K562 (cell line): ENCODE measurements at regions not wholly inside any gene's neighbourhood (a gene's known extent, or its start where the extent isn't known, plus 50 kb on each side); places are given as distances from the start of the nearest gene placed in this dataset.

Source experiments
- ATAC-seq: fragments of 200-7000 bp; cut with Tn5 transposase; 3 replicates; pipeline ENCODE4 v1.9.1; 2020; ENCODE audit warnings: moderate library complexity
- BruUV-seq: library from RNA; stranded (reverse); fragments of 400-500 nt; replicated peaks from 2 replicates; lab custom pipeline; 2021; lab: Mats Ljungman, UMichigan
- CTCF ChIA-PET: fragments of 300-600 bp; formaldehyde crosslinking; extraction: SDS; loops from one replicate; lab custom pipeline; 2021; ENCODE audit warnings: low intra/inter-chr PET ratio; lab: Yijun Ruan, JAX
- POLR2A ChIA-PET: fragments of 300-600, 350-650 bp; sonication (Branson Sonifier 250); formaldehyde crosslinking; extraction: SDS; loops from one replicate; lab custom pipeline; 2021; ENCODE audit warnings: antibody characterized with exemption, inconsistent platforms; lab: Yijun Ruan, JAX
- DNase-seq, 4 experiments: peaks; one replicate each; pipeline versions ENCODE4 v3.0.0 to v3.0.0-alpha.2; 2011 to 2018; ENCODE audit warnings: low spot score in 3 of 4, mixed read lengths in 3 of 4; ENCODE audit errors: extremely low read depth in 1 of 4
- FAIRE-seq: peaks from 2 replicates; lab custom pipeline; 2011; peaks lifted over from hg19 to GRCh38; lab: Jason Lieb, UNC
- H2AFZ ChIP-seq: 2 replicates; pipeline ENCODE4 v1.6.0; 2011; ENCODE audit warnings: low read depth, low read length, control low read depth, inconsistent platforms
- H3K27ac ChIP-seq: fragments of 200-600 bp; 3 replicates; pipeline ENCODE4 v1.8.0; 2011; ENCODE audit warnings: low read depth, mild to moderate bottlenecking, control low read depth, inconsistent platforms, low read length, moderate library complexity, mixed read lengths; ENCODE audit errors: extremely low read depth
- H3K27me3 ChIP-seq, 2 experiments: fragments of 300-600 bp in 1 of 2; 2 replicates in 1 of 2; 3 replicates in 1 of 2; pipeline versions ENCODE4 v1.6.0 to v1.8.0; 2011; ENCODE audit warnings: inconsistent platforms in 2 of 2, low read length in 2 of 2, mild to moderate bottlenecking in 1 of 2, mixed read lengths in 1 of 2, moderate library complexity in 1 of 2; ENCODE audit not compliant: control insufficient read depth in 2 of 2, insufficient read depth in 2 of 2
- H3K36me3 ChIP-seq: fragments of 300-600 bp; 3 replicates; pipeline ENCODE4 v1.8.0; 2011; ENCODE audit warnings: mild to moderate bottlenecking, low read length, inconsistent platforms; ENCODE audit not compliant: control insufficient read depth, insufficient read depth
- H3K4me1 ChIP-seq, 2 experiments: fragments of 200-600 bp in 1 of 2; replicated peaks in 1 of 2; 2 replicates in 1 of 2; 3 replicates in 1 of 2; pipeline versions ENCODE4 v1.5.1 to v1.8.0; 2011; ENCODE audit warnings: inconsistent platforms in 2 of 2, low read length in 2 of 2, mild to moderate bottlenecking in 1 of 2, mixed read lengths in 1 of 2, moderate library complexity in 1 of 2; ENCODE audit not compliant: control insufficient read depth in 2 of 2, insufficient read depth in 2 of 2
- H3K4me2 ChIP-seq: 2 replicates; pipeline ENCODE4 v1.6.1; 2011; ENCODE audit warnings: low read length, control low read depth, inconsistent platforms, mixed read lengths; ENCODE audit not compliant: insufficient read depth
- H3K4me3 ChIP-seq: fragments of 200-600 bp; sonication (generic), shearing (Covaris generic); 2 replicates; pipeline ENCODE4 v1.5.1; 2016; ENCODE audit warnings: control low read depth, inconsistent platforms
- H3K79me2 ChIP-seq: fragments of 200-600 bp; 3 replicates; pipeline ENCODE4 v1.8.0; 2011; ENCODE audit warnings: low read length, inconsistent platforms; ENCODE audit not compliant: control insufficient read depth, insufficient read depth
- H3K9ac ChIP-seq, 2 experiments: 2 replicates each; pipeline versions ENCODE4 v1.6.0 to v1.6.1; 2011; ENCODE audit warnings: low read depth in 2 of 2, low read length in 2 of 2, control low read depth in 1 of 2, inconsistent platforms in 1 of 2, mild to moderate bottlenecking in 1 of 2, mixed read lengths in 1 of 2; ENCODE audit not compliant: insufficient read depth in 1 of 2
- H3K9me1 ChIP-seq: one replicate; pipeline ENCODE4 v1.6.0; 2011; ENCODE audit warnings: inconsistent platforms, mild to moderate bottlenecking, low read length, moderate library complexity; ENCODE audit not compliant: control insufficient read depth, insufficient read depth
- H3K9me3 ChIP-seq: replicated peaks from 2 replicates; pipeline ENCODE4 v1.5.1; 2011; ENCODE audit warnings: low read depth, low read length, inconsistent platforms; ENCODE audit not compliant: control insufficient read depth, insufficient read depth
- H4K20me1 ChIP-seq: replicated peaks from 2 replicates; pipeline ENCODE4 v1.6.1; 2011; ENCODE audit warnings: low read length, inconsistent platforms, mixed read lengths; ENCODE audit not compliant: control insufficient read depth, insufficient read depth
- ARNT ChIP-seq, 2 experiments: fragments of 450-650 bp; IDR thresholded peaks; 2 replicates each; pipeline ENCODE4 v1.6.1; 2016; ENCODE audit warnings: mild to moderate bottlenecking in 1 of 2
- ATF3 ChIP-seq, 2 experiments: fragments of 450-650 bp in 1 of 2; sonication (generic) in 1 of 2; formaldehyde crosslinking in 1 of 2; IDR thresholded peaks in 1 of 2; conservative IDR thresholded peaks in 1 of 2; 2 replicates each; pipeline versions ENCODE4 v1.6.1 to v1.8.1; 2016 to 2023; ENCODE audit warnings: mild to moderate bottlenecking in 2 of 2, moderate library complexity in 2 of 2, inconsistent platforms in 1 of 2, missing genetic modification reagents in 1 of 2
- EGR1 ChIP-seq: fragments of 450-650 bp; conservative IDR thresholded peaks from 2 replicates; pipeline ENCODE4 v1.6.1; 2017; ENCODE audit warnings: mild to moderate bottlenecking
- HLTF ChIP-seq: fragments of 450-650 bp; IDR thresholded peaks from 2 replicates; pipeline ENCODE4 v1.6.1; 2016
- KDM1A ChIP-seq, 2 experiments: fragments of 450-650 bp; IDR thresholded peaks; 2 replicates each; pipeline ENCODE4 v1.6.1; 2016; ENCODE audit warnings: mild to moderate bottlenecking in 2 of 2
- MCM2 ChIP-seq: fragments of 450-650 bp; IDR thresholded peaks from 2 replicates; pipeline ENCODE4 v1.6.1; 2017; ENCODE audit warnings: low read depth, mild to moderate bottlenecking
- U2AF2 ChIP-seq: fragments of 200-400 bp; formaldehyde crosslinking; optimal IDR thresholded peaks from 2 replicates; pipeline ENCODE3; 2017; ENCODE audit warnings: low read depth, mild to moderate bottlenecking, low read length
- ZBTB7A ChIP-seq: IDR thresholded peaks from 2 replicates; pipeline ENCODE4 v1.6.1; 2011; ENCODE audit warnings: low read depth, mild to moderate bottlenecking, low read length, moderate library complexity, borderline replicate concordance; ENCODE audit not compliant: control insufficient read depth
- ZNF511 ChIP-seq: sonication (generic); formaldehyde crosslinking; IDR thresholded peaks from 2 replicates; pipeline ENCODE4 v1.8.0; 2022; ENCODE audit warnings: mild to moderate bottlenecking, missing genetic modification reagents
- ZNF79 ChIP-seq: fragments of 250-450 bp; sonication (Bioruptor Pico); IDR thresholded peaks from 2 replicates; pipeline ENCODE4 v1.4.0; 2020; ENCODE audit warnings: low read depth, mild to moderate bottlenecking, moderate library complexity
- WGBS: fragments of 100-300 bp; shearing (Covaris generic); methylation state at CpG from one replicate; pipeline ENCODE4 v1.1.6; 2016; ENCODE audit warnings: low coverage, mixed read lengths; ENCODE audit not compliant: insufficient coverage; ENCODE audit errors: missing lambda C conversion rate; 5-methylcytosine and 5-hydroxymethylcytosine counted together
- in situ Hi-C: fragments of 300-500 bp; cut with MboI; formaldehyde crosslinking; loops from 4 replicates; pipeline ENCODE4 v1.15.0; 2018; ENCODE audit warnings: inconsistent platforms, mixed read lengths
- intact Hi-C: fragments of 100-400 bp; cut with micrococcal nuclease; formaldehyde crosslinking; loops from 2 replicates; pipeline ENCODE4 v1.14.2; 2022

GRCh38 chr9:117548556-117548955, 133.7 kb upstream of the ASTN2 start:
- no peaks in the 10 kb centered on the region for H3K4me1 ChIP-seq
- no peak overlapping the region for H3K4me2 ChIP-seq
- DNase-seq (no peak), ATAC-seq (no peak), FAIRE-seq (no peak)
- ChIA-PET POLR2A (no interaction called here), CTCF (no interaction called here)
- H4K20me1 ChIP-seq: no peaks in the 10 kb centered on the region
- no peak overlapping the region for H2AFZ ChIP-seq
- in situ Hi-C loops (no loop called here), intact Hi-C loops (no loop called here)
- no peaks in the 10 kb centered on the region; the same call in 1 of the 2 replicates for H3K9me3 ChIP-seq
- no peaks in the 10 kb centered on the region for H3K79me2 ChIP-seq
- 0% methylated on average over 2 of the region's 2 CpGs for WGBS
- H3K4me3 ChIP-seq: no peak overlapping the region
- H3K27me3 ChIP-seq: no peaks in the 10 kb centered on the region
- TF ChIP-seq ARNT (IDR thresholded peaks at IDR 0.05) (no peak), KDM1A (IDR thresholded peaks at IDR 0.05) (no peak), EGR1 (no peak), ZNF511 (no peak), ZNF79 (CRISPR knock-in tag) (no peak), U2AF2 (no peak)
- H3K9ac ChIP-seq: no peak overlapping the region
- no peaks in the 10 kb centered on the region for H3K36me3 ChIP-seq
- no TSS peak for BruUV-seq
- no peaks in the 10 kb centered on the region for H3K9me1 ChIP-seq
- no peak overlapping the region for H3K27ac ChIP-seq

- Histone ChIP-seq H3K4me3 (no peak overlapping the region), H3K4me2 (no peak overlapping the region), H3K79me2 (no peaks in the 10 kb centered on the region), H3K9me1 (no peaks in the 10 kb centered on the region), H2AFZ (no peak overlapping the region), H3K36me3 (no peaks in the 10 kb centered on the region), H4K20me1 (no peaks in the 10 kb centered on the region), H3K9me3 (no peaks in the 10 kb centered on the region; the same call in 1 of the 2 replicates), H3K9ac (no peak overlapping the region), H3K27ac (no peak overlapping the region), H3K4me1 (no peaks in the 10 kb centered on the region), H3K27me3 (no peaks in the 10 kb centered on the region)
- POLR2A ChIA-PET: no interaction called here
- intact Hi-C loops: no loop called here
- no peak for ATAC-seq
- WGBS: 2% methylated on average over 3 of the region's 3 CpGs
- FAIRE-seq: no peak
- in situ Hi-C loops: no loop called here
- no peak for DNase-seq
- TF ChIP-seq HLTF: no peak
- TF ChIP-seq ZBTB7A: no peak
- no peak for TF ChIP-seq ATF3 (IDR thresholded peaks at IDR 0.05)
- TF ChIP-seq ATF3 (CRISPR knock-in tag; conservative IDR thresholded peaks at IDR 0.05): no peak
- no peak for TF ChIP-seq MCM2
- CTCF ChIA-PET: no interaction called here
- no TSS peak for BruUV-seq
Measured at GRCh38 chr9:117547904-117548303, 133.0 kb upstream of the ASTN2 start.
